Neuron (in vitro differentiated cells): ENCODE measurements at regions not wholly inside any gene's neighbourhood (a gene's known extent, or its start where the extent isn't known, plus 50 kb on each side); places are given as distances from the start of the nearest gene placed in this dataset.
"Not testable (repeated sequence)": the region's sequence is repeated elsewhere in the genome, so short reads cannot be mapped to it uniquely, and the experiment has no call there.

Experiments used
- H2AFZ ChIP-seq: one replicate; pipeline ENCODE4 v1.6.1; 2013; ENCODE audit warnings: low read depth, mild to moderate bottlenecking, inconsistent platforms, low read length, moderate library complexity
- H3K27me3 ChIP-seq: one replicate; pipeline ENCODE4 v1.6.1; 2013; ENCODE audit warnings: low read length; ENCODE audit not compliant: insufficient read depth
- H3K36me3 ChIP-seq: one replicate; pipeline ENCODE4 v1.6.1; 2013; ENCODE audit warnings: low read length; ENCODE audit not compliant: insufficient read depth
- H3K4me1 ChIP-seq: one replicate; pipeline ENCODE4 v1.6.1; 2013; ENCODE audit warnings: low read length; ENCODE audit not compliant: insufficient read depth
- H3K4me3 ChIP-seq: 2 replicates; pipeline ENCODE4 v1.5.1; 2013; ENCODE audit warnings: mild to moderate bottlenecking, low read length, moderate library complexity
- H3K9me3 ChIP-seq: one replicate; pipeline ENCODE4 v1.6.1; 2013; ENCODE audit warnings: low read length

GRCh38 chr9:74147906-74148305 is 349.2 kb upstream of the RORB start:
- no peak overlapping the region for H2AFZ ChIP-seq
- no peak overlapping the region for H3K4me3 ChIP-seq
- H3K36me3 ChIP-seq = no peaks in the 10 kb centered on the region
- no peaks in the 10 kb centered on the region for H3K27me3 ChIP-seq
- no peaks in the 10 kb centered on the region for H3K9me3 ChIP-seq
- no peaks in the 10 kb centered on the region for H3K4me1 ChIP-seq

DNA sequence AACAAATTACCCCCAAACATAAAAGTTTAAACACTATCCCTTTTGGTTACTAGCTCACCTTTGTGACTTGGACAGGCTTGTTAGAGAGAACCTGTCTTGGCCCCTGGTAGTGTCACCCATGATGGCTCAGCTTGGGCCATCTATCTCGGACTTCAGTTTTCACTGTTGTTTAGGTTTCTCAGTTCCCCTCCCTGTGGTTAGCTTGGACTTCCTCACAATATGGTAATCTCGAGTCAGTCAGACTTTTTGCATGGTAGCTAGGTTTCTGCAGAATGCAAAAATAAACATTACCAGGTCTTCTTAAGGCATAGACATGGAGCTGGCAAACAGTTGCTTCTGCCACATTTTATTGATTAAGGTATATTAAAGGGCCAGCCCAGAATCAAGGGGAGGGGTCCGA is 324.3 kb upstream of the RORB start:
- no peak overlapping the region for H2AFZ ChIP-seq
- H3K4me3 ChIP-seq = no peak overlapping the region
- H3K36me3 ChIP-seq = no peaks in the 10 kb centered on the region
- H3K4me1 ChIP-seq = no peaks in the 10 kb centered on the region
- no peaks in the 10 kb centered on the region for H3K27me3 ChIP-seq
- H3K9me3 ChIP-seq = no peaks in the 10 kb centered on the region

GRCh38 chr9:74173284-74173683 is 323.9 kb upstream of the RORB start:
- Histone ChIP-seq H3K4me3 (no peak overlapping the region), H3K9me3 (no peaks in the 10 kb centered on the region), H3K4me1 (no peaks in the 10 kb centered on the region), H2AFZ (no peak overlapping the region), H3K36me3 (no peaks in the 10 kb centered on the region), H3K27me3 (no peaks in the 10 kb centered on the region)

GRCh38 chr9:74197771-74198170 is 299.4 kb upstream of the RORB start:
- H3K4me1 ChIP-seq, H3K27me3 ChIP-seq, H3K4me3 ChIP-seq, H3K9me3 ChIP-seq, H2AFZ ChIP-seq, H3K36me3 ChIP-seq: not testable (repeated sequence)

GRCh38 chr9:74205056-74205455 is 292.1 kb upstream of the RORB start:
- no peaks in the 10 kb centered on the region for H3K36me3 ChIP-seq
- H2AFZ ChIP-seq = no peak overlapping the region
- H3K9me3 ChIP-seq = no peaks in the 10 kb centered on the region
- H3K4me1 ChIP-seq = no peaks in the 10 kb centered on the region
- H3K4me3 ChIP-seq = no peak overlapping the region
- H3K27me3 ChIP-seq = no peaks in the 10 kb centered on the region

DNA sequence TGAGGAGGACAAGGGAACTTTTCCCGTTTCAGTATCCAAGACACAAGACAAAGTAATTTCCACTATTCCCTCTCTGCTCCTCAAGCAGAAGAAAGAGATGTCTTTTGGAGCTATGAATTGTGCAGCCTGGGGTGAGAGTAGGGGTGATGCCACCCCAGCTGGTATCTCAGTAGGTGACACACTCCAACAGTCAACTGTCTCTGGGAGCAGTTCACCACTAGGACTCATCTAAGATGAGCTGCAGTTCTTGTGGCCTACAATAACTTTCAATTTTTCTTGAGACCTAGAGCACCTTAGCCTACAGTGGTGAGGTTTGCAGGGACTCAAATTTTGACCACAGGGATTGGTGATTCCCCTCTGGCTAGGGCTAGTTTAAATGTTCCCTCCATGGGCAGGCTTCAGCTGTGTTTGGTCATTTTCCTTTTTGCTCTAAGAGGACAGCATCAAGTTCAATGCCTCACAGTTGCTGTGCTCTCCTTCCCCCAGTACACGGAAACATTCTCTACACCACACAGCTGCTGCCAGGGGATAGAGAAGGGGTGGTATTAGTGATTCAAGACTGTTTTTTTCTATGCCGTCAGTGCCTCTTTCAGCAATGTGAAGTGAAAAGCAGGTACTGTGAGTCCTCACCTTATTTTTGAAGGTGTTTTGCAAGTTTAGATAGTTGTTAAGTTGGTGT is 278.6 kb upstream of the RORB start:
- H2AFZ ChIP-seq = no peak overlapping the region
- H3K9me3 ChIP-seq = no peaks in the 10 kb centered on the region
- H3K36me3 ChIP-seq = no peaks in the 10 kb centered on the region
- H3K27me3 ChIP-seq = no peaks in the 10 kb centered on the region
- no peak overlapping the region for H3K4me3 ChIP-seq
- no peaks in the 10 kb centered on the region for H3K4me1 ChIP-seq

GRCh38 chr9:74220327-74220726 is 276.8 kb upstream of the RORB start:
- H3K4me3 ChIP-seq = no peak overlapping the region

GRCh38 chr9:74236857-74237256 is 260.3 kb upstream of the RORB start:
- no peaks in the 10 kb centered on the region for H3K27me3 ChIP-seq
- no peak overlapping the region for H3K4me3 ChIP-seq
- no peaks in the 10 kb centered on the region for H3K4me1 ChIP-seq
- no peak overlapping the region for H2AFZ ChIP-seq
- no peaks in the 10 kb centered on the region for H3K9me3 ChIP-seq
- H3K36me3 ChIP-seq = no peaks in the 10 kb centered on the region

More at GRCh38 chr9:74220327-74220726, 276.8 kb upstream of the RORB start:
- Histone ChIP-seq H3K9me3 (no peaks in the 10 kb centered on the region), H2AFZ (no peak overlapping the region), H3K27me3 (no peaks in the 10 kb centered on the region), H3K4me1 (no peaks in the 10 kb centered on the region), H3K36me3 (no peaks in the 10 kb centered on the region)

DNA sequence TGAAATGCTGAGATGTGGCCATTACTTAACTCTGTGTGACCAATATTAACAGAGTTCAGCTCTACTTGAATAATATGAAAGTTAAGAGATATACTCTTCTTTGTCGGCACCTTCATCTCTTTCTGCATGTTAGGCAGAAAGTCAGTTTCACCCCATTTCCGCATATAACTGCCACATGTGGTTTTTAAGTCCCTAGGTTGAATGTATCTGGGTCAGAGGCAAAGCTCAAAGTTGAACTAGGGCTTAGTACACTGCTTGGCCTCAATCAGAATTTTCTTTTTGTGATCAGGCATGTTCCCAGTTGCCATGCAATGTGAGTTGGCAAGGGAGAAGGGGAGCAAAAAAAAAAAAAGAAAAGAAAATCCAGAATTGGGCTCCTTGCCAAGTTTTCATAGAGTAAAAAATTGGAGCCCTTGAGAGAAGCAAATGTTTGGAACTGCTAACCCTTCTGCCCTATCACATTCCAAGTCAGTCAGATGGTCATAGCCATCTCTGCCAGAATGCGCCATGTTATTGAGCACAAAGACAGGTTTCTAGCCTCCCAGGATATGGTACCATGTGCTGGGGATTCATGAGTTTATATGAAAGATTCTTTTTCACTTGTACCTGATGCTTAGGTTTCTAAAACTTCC is 251.2 kb upstream of the RORB start:
- Histone ChIP-seq H3K36me3 (no peaks in the 10 kb centered on the region), H3K9me3 (peaks cover 1% of the 10 kb centered on the region), H2AFZ (no peak overlapping the region), H3K4me3 (no peak overlapping the region), H3K27me3 (no peaks in the 10 kb centered on the region), H3K4me1 (no peaks in the 10 kb centered on the region)

GRCh38 chr9:74255489-74255984 is 241.6 kb upstream of the RORB start:
- Histone ChIP-seq H3K27me3 (no peaks in the 10 kb centered on the region), H3K4me3 (no peak overlapping the region), H2AFZ (no peak overlapping the region), H3K4me1 (no peaks in the 10 kb centered on the region), H3K9me3 (no peaks in the 10 kb centered on the region), H3K36me3 (no peaks in the 10 kb centered on the region)

- Histone ChIP-seq H3K4me3 (no peak overlapping the region), H3K27me3 (no peaks in the 10 kb centered on the region), H3K4me1 (no peaks in the 10 kb centered on the region), H2AFZ (no peak overlapping the region), H3K36me3 (no peaks in the 10 kb centered on the region), H3K9me3 (no peaks in the 10 kb centered on the region)
These were observed 221.1 kb upstream of the RORB start for GRCh38 chr9:74275872-74276508.

DNA sequence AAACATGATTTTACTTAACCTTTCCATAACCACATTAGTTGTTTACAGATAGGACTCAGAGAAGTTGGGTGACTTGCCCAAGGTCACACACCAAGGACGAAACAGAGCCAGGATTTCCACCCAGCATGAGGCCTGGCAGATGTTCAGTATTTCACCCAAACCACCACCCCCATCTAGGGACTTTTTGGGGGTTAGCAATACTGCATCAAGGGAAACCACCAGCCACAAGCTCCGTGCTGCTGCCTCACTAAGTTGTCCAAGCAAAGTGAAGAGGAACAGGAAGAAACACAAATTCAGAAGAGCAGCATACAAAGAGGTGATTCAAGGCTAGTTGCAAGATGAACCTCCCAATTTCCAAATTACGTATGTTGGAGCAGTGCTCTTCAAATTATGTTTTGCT is 219.6 kb upstream of the RORB start:
- no peaks in the 10 kb centered on the region for H3K27me3 ChIP-seq
- no peaks in the 10 kb centered on the region for H3K4me1 ChIP-seq
- H3K9me3 ChIP-seq = no peaks in the 10 kb centered on the region
- no peak overlapping the region for H2AFZ ChIP-seq
- H3K4me3 ChIP-seq = no peak overlapping the region
- no peaks in the 10 kb centered on the region for H3K36me3 ChIP-seq

- no peaks in the 10 kb centered on the region for H3K9me3 ChIP-seq
- no peaks in the 10 kb centered on the region for H3K27me3 ChIP-seq
- H2AFZ ChIP-seq = no peak overlapping the region
- H3K36me3 ChIP-seq = no peaks in the 10 kb centered on the region
- H3K4me3 ChIP-seq = no peak overlapping the region
- H3K4me1 ChIP-seq = no peaks in the 10 kb centered on the region
These were observed 215.5 kb upstream of the RORB start for GRCh38 chr9:74281674-74282073.
